WI38 (cell line): ENCODE measurements at regions not wholly inside any gene's neighbourhood (a gene's known extent, or its start where the extent isn't known, plus 50 kb on each side); places are given as distances from the start of the nearest gene placed in this dataset.

Experiments
- H3K4me3 ChIP-seq: 2 replicates; pipeline ENCODE4 v1.5.1; 2011; ENCODE audit warnings: low read depth, mild to moderate bottlenecking, control low read depth, low read length
- TF ChIP-seq, protein P1 (sequence below): IDR thresholded peaks from 2 replicates; pipeline ENCODE4 v1.5.1; 2012; ENCODE audit warnings: low read depth, mild to moderate bottlenecking, control low read depth, low read length

GRCh38 chr6:37114612-37115011 lies 55.3 kb upstream of the PIM1 start:
- TF ChIP-seq, protein P1, sequence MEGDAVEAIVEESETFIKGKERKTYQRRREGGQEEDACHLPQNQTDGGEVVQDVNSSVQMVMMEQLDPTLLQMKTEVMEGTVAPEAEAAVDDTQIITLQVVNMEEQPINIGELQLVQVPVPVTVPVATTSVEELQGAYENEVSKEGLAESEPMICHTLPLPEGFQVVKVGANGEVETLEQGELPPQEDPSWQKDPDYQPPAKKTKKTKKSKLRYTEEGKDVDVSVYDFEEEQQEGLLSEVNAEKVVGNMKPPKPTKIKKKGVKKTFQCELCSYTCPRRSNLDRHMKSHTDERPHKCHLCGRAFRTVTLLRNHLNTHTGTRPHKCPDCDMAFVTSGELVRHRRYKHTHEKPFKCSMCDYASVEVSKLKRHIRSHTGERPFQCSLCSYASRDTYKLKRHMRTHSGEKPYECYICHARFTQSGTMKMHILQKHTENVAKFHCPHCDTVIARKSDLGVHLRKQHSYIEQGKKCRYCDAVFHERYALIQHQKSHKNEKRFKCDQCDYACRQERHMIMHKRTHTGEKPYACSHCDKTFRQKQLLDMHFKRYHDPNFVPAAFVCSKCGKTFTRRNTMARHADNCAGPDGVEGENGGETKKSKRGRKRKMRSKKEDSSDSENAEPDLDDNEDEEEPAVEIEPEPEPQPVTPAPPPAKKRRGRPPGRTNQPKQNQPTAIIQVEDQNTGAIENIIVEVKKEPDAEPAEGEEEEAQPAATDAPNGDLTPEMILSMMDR = no peak
- no peak overlapping the region for H3K4me3 ChIP-seq

DNA sequence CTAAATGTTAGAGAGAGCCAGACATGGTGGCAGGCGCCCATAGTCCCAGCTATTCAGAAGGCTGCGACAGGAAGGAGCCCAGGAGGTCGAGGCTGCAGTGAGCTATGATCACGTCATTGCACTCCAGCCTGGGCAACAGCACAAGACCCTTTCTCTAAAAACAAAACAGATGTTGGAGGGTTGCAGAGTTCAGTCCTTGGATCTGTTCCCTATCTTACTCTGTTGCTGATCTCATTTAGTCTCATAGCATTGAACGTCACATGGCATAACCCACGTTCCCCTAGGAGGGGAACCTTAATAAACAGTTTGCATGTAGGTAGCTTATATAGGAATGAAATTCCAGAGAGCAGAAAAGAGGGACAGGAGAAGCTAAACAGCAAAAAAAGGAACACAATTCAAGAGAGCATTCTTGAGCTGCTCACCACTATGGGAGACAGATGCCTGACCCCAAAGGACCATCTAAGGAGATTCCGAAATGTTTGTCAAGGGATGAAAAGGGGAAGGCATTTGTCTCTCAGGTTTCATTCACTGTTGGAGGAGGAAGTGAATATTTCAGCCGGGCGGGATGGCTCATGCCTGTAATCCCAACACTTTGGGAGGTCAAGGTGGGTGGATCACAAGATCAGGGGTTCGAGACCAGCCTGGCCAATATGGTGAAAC lies 54.6 kb upstream of the PIM1 start:
- H3K4me3 ChIP-seq = no peak overlapping the region
- TF ChIP-seq, protein P1 = no peak

- TF ChIP-seq, protein P1 = no peak
- H3K4me3 ChIP-seq = no peak overlapping the region
These were observed 53.6 kb upstream of the PIM1 start for GRCh38 chr6:37116326-37116725.

- TF ChIP-seq, protein P1 = no peak
- H3K4me3 ChIP-seq = no peak overlapping the region
These were observed 50.5 kb upstream of the PIM1 start for GRCh38 chr6:37119387-37119886.
